Subcutaneous abdominal adipose tissue (tissue), 5 donors: ENCODE measurements at regions not wholly inside any gene's neighbourhood (a gene's known extent, or its start where the extent isn't known, plus 50 kb on each side); places are given as distances from the start of the nearest gene placed in this dataset.

Experiments used
- H3K27ac ChIP-seq: one replicate; pipeline ENCODE4 v1.7.0; 2013; ENCODE audit warnings: low read depth, mild to moderate bottlenecking, inconsistent platforms, low read length, moderate library complexity
- H3K27me3 ChIP-seq, 5 donors: one replicate each; pipeline ENCODE4 v1.7.0; 2013; ENCODE audit warnings: low read length in 5 of 5, inconsistent platforms in 1 of 5; ENCODE audit not compliant: control insufficient read depth in 5 of 5, insufficient read depth in 4 of 5
- H3K36me3 ChIP-seq, 5 donors: one replicate each; pipeline ENCODE4 v1.7.0; 2013; ENCODE audit warnings: low read length in 5 of 5; ENCODE audit not compliant: control insufficient read depth in 5 of 5, insufficient read depth in 5 of 5
- H3K4me1 ChIP-seq, 5 donors: one replicate each; pipeline ENCODE4 v1.7.0; 2013; ENCODE audit warnings: low read length in 5 of 5, mild to moderate bottlenecking in 3 of 5, moderate library complexity in 1 of 5; ENCODE audit not compliant: control insufficient read depth in 5 of 5, insufficient read depth in 5 of 5
- H3K4me3 ChIP-seq, 5 donors: one replicate each; pipeline ENCODE4 v1.7.0; 2013; ENCODE audit warnings: low read length in 5 of 5, low read depth in 1 of 5
- H3K9ac ChIP-seq, 5 donors: one replicate each; pipeline ENCODE4 v1.7.0; 2013; ENCODE audit warnings: low read length in 5 of 5, mild to moderate bottlenecking in 4 of 5, moderate library complexity in 3 of 5
- H3K9me3 ChIP-seq, 5 donors: one replicate each; pipeline ENCODE4 v1.7.0; 2013; ENCODE audit warnings: low read length in 5 of 5; ENCODE audit not compliant: control insufficient read depth in 5 of 5
- donor health status: healthy.
- donor health status: healthy.
- donor health status: healthy.
- donor health status: healthy.
- donor health status: healthy.

- H3K9ac ChIP-seq, result no peak overlapping the region
- H3K27ac ChIP-seq, result no peak overlapping the region
- H3K27me3 ChIP-seq, result no peaks in the 10 kb centered on the region
- H3K36me3 ChIP-seq, result no peaks in the 10 kb centered on the region
- H3K9me3 ChIP-seq, result no peaks in the 10 kb centered on the region
- no peak overlapping the region for H3K4me3 ChIP-seq
- H3K4me1 ChIP-seq, result peaks cover 0 to 36% (median 34%) of the 10 kb centered on the region in 5 donors
Measured at GRCh38 chr5:61621202-61621650, 289.2 kb downstream of the ZSWIM6 start.

- Histone ChIP-seq H3K9me3 (no peaks in the 10 kb centered on the region), H3K4me1 (peaks cover 0 to 42% (median 38%) of the 10 kb centered on the region in 5 donors), H3K36me3 (no peaks in the 10 kb centered on the region), H3K27me3 (no peaks in the 10 kb centered on the region), H3K4me3 (no peak overlapping the region), H3K27ac (no peak overlapping the region), H3K9ac (no peak overlapping the region)
Measured at GRCh38 chr5:61622156-61622555, 290.1 kb downstream of the ZSWIM6 start.

DNA sequence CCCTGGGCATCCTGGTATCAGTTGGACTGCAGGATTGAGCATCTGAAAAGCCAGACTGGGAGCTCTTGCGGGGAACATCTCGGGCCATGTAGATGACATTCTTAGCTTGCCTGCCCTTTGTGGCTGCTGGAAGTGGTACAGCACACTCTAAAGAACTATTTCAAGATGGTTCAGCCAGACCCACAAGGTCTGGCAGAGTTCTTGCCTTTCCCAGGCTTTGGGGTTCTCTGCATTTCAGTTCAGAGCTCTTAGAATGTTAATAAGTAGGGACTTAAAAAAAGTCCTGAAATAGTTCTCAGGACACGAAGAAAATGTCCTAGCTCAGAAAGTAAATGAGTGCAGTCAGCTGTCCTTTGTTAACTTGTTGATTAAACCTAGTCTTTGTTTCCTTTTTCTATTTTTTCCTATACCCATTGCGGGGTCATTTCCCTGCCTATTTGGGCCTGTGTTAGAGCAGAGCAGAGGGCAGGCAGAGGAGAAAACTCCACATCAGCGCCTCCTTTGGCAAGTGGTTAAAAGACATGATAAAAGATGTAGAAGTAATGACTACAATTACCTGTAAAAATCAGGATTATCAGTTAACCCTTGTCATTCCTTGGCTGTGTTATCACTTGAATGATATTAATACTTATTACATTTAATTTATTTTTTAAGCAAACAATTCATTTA, 291.5 kb downstream of the ZSWIM6 start:
- Histone ChIP-seq H3K9me3 (no peaks in the 10 kb centered on the region), H3K4me3 (no peak overlapping the region), H3K4me1 (peaks cover 0 to 42% (median 38%) of the 10 kb centered on the region in 5 donors), H3K9ac (no peak overlapping the region), H3K27me3 (no peaks in the 10 kb centered on the region), H3K27ac (no peak overlapping the region), H3K36me3 (no peaks in the 10 kb centered on the region)

- peak overlapping the region in 1 of 5 donors; percentile 70 for H3K4me3 ChIP-seq
- H3K27ac ChIP-seq, result no peak overlapping the region
- H3K4me1 ChIP-seq, result peaks cover 0 to 39% (median 33%) of the 10 kb centered on the region in 5 donors
Measured at GRCh38 chr5:61624553-61625136, 292.6 kb downstream of the ZSWIM6 start.

GRCh38 chr5:61625137-61625561, 293.1 kb downstream of the ZSWIM6 start:
- no peaks in the 10 kb centered on the region for H3K27me3 ChIP-seq
- peaks cover 0 to 34% (median 28%) of the 10 kb centered on the region in 5 donors for H3K4me1 ChIP-seq
- peak overlapping the region in 4 of 5 donors; percentile 75 to 87 (median 78) for H3K9ac ChIP-seq
- no peak overlapping the region for H3K27ac ChIP-seq
- H3K9me3 ChIP-seq, result no peaks in the 10 kb centered on the region
- H3K36me3 ChIP-seq, result no peaks in the 10 kb centered on the region
- H3K4me3 ChIP-seq, result peak overlapping the region; percentile 57 to 70 (median 62)

More at GRCh38 chr5:61624553-61625136, 292.6 kb downstream of the ZSWIM6 start:
- H3K9me3 ChIP-seq, result no peaks in the 10 kb centered on the region
- peak overlapping the region in 2 of 5 donors; percentile 78 to 87 for H3K9ac ChIP-seq
- H3K36me3 ChIP-seq, result no peaks in the 10 kb centered on the region
- H3K27me3 ChIP-seq, result no peaks in the 10 kb centered on the region

DNA sequence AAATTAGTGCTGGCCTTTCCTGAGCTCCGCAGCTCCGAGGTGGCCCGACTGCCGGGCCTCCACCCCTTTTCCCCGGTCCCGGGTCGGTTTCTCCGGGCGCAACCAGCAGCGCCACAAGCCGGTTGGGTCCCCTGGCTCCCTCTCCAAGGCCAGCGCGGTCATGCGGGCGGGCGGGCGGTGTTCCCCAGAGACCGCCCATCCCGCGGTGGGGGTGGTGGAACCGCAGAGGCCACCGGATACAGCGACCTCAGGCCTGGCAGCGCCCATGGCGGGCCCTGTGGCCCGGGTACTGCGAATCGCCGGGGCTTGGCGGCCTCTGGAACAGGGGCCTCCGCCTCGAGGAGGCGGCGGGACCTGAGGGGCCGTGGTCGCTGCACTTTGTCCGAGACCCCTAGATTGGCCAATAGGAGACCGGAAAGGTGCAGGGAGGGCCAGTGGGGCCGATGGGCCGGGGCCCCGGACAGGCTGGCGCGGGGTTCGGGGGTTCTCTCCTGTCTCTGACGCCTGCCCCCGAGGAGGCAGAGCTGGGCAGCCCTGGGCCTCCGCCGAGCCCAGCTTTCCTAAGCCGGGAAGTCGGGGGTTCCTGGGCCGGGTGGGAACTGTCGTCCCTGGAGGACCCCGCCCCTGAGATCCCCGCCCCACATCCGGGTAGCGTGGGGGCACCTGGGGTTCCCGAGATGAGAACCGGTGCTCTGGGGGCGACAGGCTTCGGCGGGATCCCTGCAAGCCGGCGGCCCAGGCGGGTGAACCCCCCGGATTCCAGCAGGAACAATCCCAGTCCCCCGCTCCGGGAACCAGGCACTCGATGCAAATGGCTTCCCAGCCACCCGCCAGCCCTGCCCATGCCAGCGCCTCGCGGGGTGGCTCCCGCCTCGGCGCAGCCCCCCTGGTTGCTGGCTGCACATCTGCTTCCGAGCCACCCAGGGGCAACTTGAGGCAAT, 293.9 kb downstream of the ZSWIM6 start:
- Histone ChIP-seq H3K27ac (peak overlapping the region; percentile 46), H3K9me3 (no peaks in the 10 kb centered on the region), H3K4me3 (peak overlapping the region; percentile 57 to 70 (median 62)), H3K4me1 (peaks cover 0 to 26% (median 21%) of the 10 kb centered on the region in 5 donors), H3K9ac (peak overlapping the region in 4 of 5 donors; percentile 75 to 87 (median 78)), H3K36me3 (no peaks in the 10 kb centered on the region), H3K27me3 (no peaks in the 10 kb centered on the region)

DNA sequence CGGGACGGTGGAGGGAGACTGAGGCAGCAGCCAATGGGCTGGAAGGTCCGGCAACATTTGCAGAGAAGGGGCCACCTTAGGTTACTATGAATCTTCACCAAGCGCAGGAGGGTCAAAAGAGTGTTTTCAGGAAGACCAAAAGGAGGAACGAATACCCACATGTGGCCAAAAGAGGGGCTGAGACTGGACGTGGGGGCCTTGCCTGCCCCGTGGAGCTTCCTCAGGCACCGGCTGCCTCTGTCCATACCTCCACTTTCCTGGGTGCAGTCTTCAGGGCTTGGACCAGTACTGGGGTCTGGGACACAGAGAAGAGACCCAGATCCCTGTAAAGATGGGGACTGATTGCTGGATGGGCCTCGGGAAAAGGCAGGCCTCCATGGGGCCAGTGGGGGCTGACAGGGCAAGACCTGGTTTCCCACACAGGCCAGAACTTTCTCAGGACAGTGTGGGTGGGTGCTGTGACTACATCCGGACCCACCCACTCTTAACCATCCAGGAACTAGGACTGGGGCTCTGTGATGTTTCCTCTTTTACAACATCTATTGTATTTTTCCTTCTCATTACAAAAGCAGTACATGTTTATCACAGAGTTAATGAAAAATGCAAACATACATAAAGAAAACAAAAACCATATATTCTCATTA, 294.7 kb downstream of the ZSWIM6 start:
- Histone ChIP-seq H3K4me1 (peaks cover 0 to 29% (median 24%) of the 10 kb centered on the region in 5 donors), H3K27ac (peak overlapping the region; percentile 46), H3K9me3 (no peaks in the 10 kb centered on the region), H3K27me3 (no peaks in the 10 kb centered on the region), H3K9ac (peak overlapping the region in 2 of 5 donors; percentile 78 to 87), H3K4me3 (peak overlapping the region in 4 of 5 donors; percentile 59 to 70 (median 64)), H3K36me3 (no peaks in the 10 kb centered on the region)

DNA sequence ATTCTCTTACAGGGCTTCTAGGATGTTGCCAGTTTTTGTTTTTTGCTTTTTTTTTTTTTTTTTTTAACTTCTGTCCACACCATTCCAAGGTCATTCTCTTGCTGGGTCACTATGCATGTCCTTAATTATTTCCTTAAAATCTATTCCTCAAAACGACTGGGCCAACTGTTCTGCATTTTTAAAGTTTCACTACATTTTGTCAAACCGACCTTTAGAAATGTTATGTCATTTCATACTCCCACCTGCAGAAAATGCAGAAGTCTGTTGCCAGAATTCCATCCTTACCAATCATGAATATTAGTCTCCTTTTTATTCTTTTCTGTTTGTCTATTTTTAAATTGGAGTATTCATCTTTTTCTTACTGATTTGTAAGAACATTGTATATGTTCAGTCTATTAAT, 295.5 kb downstream of the ZSWIM6 start:
- H3K9me3 ChIP-seq, result no peaks in the 10 kb centered on the region
- H3K27me3 ChIP-seq, result no peaks in the 10 kb centered on the region
- H3K36me3 ChIP-seq, result no peaks in the 10 kb centered on the region
- no peak overlapping the region for H3K27ac ChIP-seq
- peaks cover 0 to 33% (median 31%) of the 10 kb centered on the region in 5 donors for H3K4me1 ChIP-seq
- H3K4me3 ChIP-seq, result no peak overlapping the region
- H3K9ac ChIP-seq, result no peak overlapping the region

DNA sequence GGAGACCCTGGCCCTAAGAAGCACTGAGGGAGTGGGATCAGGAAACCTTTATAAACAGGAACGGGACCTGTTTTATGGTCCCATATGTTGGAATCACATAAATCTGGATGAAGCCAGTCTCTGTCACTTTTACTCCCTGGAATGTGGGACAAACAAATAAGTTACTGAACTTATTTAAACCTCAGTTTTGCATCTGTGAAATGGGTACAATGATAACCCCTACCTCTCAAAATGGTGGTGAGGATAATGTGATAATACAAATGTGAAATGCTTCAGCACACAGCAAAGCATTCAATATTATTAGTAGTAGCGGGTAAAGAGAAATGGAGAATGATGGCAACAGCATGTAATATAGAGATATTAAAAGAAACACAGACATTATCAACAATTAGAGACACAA, 298.9 kb downstream of the ZSWIM6 start:
- Histone ChIP-seq H3K4me1 (peaks cover 0 to 27% (median 22%) of the 10 kb centered on the region in 5 donors), H3K27ac (no peak overlapping the region), H3K4me3 (no peak overlapping the region), H3K9me3 (no peaks in the 10 kb centered on the region), H3K36me3 (no peaks in the 10 kb centered on the region), H3K27me3 (no peaks in the 10 kb centered on the region), H3K9ac (peak overlapping the region in 1 of 5 donors; percentile 11)
